Testis (tissue), 2 donors: ENCODE measurements at regions not wholly inside any gene's neighbourhood (a gene's known extent, or its start where the extent isn't known, plus 50 kb on each side); places are given as distances from the start of the nearest gene placed in this dataset.

Source experiments
- CTCF ChIP-seq, 3 experiments: fragments of 450-650 bp in 2 of 3; fragments of 200-600 bp in 1 of 3; sonication (generic) in 1 of 3; IDR thresholded peaks; one replicate each; pipeline ENCODE4 v1.5.1; 2016 to 2019; ENCODE audit warnings: antibody characterized with exemption in 3 of 3, mild to moderate bottlenecking in 2 of 3, moderate library complexity in 1 of 3
- POLR2A ChIP-seq: fragments of 450-650 bp; IDR thresholded peaks from one replicate; pipeline ENCODE4 v1.6.1; 2017; ENCODE audit warnings: antibody characterized with exemption, mild to moderate bottlenecking, moderate library complexity

- TF ChIP-seq CTCF (IDR thresholded peaks at IDR 0.05) (no peak), POLR2A (no peak)
Measured at GRCh38 chr1:214974002-214974401, 108.5 kb upstream of the KCNK2 start.
